ENCODE measurements at regions not wholly inside any gene's neighbourhood (a gene's known extent, or its start where the extent isn't known, plus 50 kb on each side); places are given as distances from the start of the nearest gene placed in this dataset.

GRCh38 chr6:168724669-168725570, 283.9 kb downstream of the SMOC2 start:
- TF ChIP-seq EZH2 (IDR thresholded peaks at IDR 0.05; ENCODE audit: low read depth): no peak
- TF ChIP-seq CTCF (conservative IDR thresholded peaks at IDR 0.05): no peak
